DND-41 (cell line): ENCODE measurements at regions not wholly inside any gene's neighbourhood (a gene's known extent, or its start where the extent isn't known, plus 50 kb on each side); places are given as distances from the start of the nearest gene placed in this dataset.
"Not testable (repeated sequence)": the region's sequence is repeated elsewhere in the genome, so short reads cannot be mapped to it uniquely, and the experiment has no call there.

Source experiments
- ATAC-seq: fragments of 200-7000 bp; cut with Tn5 transposase; 3 replicates; pipeline ENCODE4 v1.9.1; 2021; ENCODE audit warnings: low read depth; ENCODE audit not compliant: insufficient read depth
- DNase-seq: peaks from one replicate; pipeline ENCODE4 v3.0.0-alpha.2; 2020
- H2AFZ ChIP-seq: 2 replicates; pipeline ENCODE4 v1.6.0; 2012; ENCODE audit warnings: low read depth, low read length
- H3K27ac ChIP-seq: 2 replicates; pipeline ENCODE4 v1.5.1; 2012; ENCODE audit warnings: low read length, inconsistent platforms
- H3K27me3 ChIP-seq: fragments of 200-600 bp; sonication (generic); 2 replicates; pipeline ENCODE4 v1.6.0; 2012; ENCODE audit warnings: low read length, mild to moderate bottlenecking, inconsistent platforms; ENCODE audit not compliant: insufficient read depth, poor library complexity
- H3K36me3 ChIP-seq: 2 replicates; pipeline ENCODE4 v1.5.1; 2012; ENCODE audit warnings: low read length, inconsistent platforms; ENCODE audit not compliant: insufficient read depth
- H3K4me1 ChIP-seq: 2 replicates; pipeline ENCODE4 v1.5.1; 2012; ENCODE audit warnings: mild to moderate bottlenecking, low read length; ENCODE audit not compliant: insufficient read depth
- H3K4me2 ChIP-seq: 2 replicates; pipeline ENCODE4 v1.6.0; 2012; ENCODE audit warnings: mild to moderate bottlenecking, moderate library complexity, low read length, inconsistent platforms; ENCODE audit not compliant: insufficient read depth
- H3K4me3 ChIP-seq, 2 experiments: fragments of 200-600 bp in 1 of 2; shearing (Covaris generic) in 1 of 2; 2 replicates each; pipeline ENCODE4 v1.5.1; 2012 to 2016; ENCODE audit warnings: inconsistent platforms in 2 of 2, low read length in 2 of 2, mild to moderate bottlenecking in 2 of 2, low read depth in 1 of 2, moderate library complexity in 1 of 2
- H3K79me2 ChIP-seq: 2 replicates; pipeline ENCODE4 v1.6.0; 2012; ENCODE audit warnings: low read length, inconsistent platforms; ENCODE audit not compliant: insufficient read depth
- H3K9ac ChIP-seq: 2 replicates; pipeline ENCODE4 v1.6.0; 2012; ENCODE audit warnings: low read depth, mild to moderate bottlenecking, inconsistent platforms, low read length, moderate library complexity
- H3K9me3 ChIP-seq: 2 replicates; pipeline ENCODE4 v1.5.1; 2012; ENCODE audit warnings: low read length, moderate library complexity, mild to moderate bottlenecking, inconsistent platforms; ENCODE audit not compliant: insufficient read depth, severe bottlenecking
- H4K20me1 ChIP-seq: 2 replicates; pipeline ENCODE4 v1.6.0; 2012; ENCODE audit warnings: low read length; ENCODE audit not compliant: insufficient read depth
- CTCF ChIP-seq: IDR thresholded peaks from 2 replicates; pipeline ENCODE4 v1.5.1; 2012; ENCODE audit warnings: borderline replicate concordance, low read length, moderate library complexity, mild to moderate bottlenecking; ENCODE audit not compliant: poor library complexity, severe bottlenecking; ENCODE audit errors: extremely low read depth
- EZH2 ChIP-seq: IDR thresholded peaks from 3 replicates; pipeline ENCODE4 v1.6.1; 2012; ENCODE audit warnings: borderline replicate concordance, low read depth, mild to moderate bottlenecking, moderate library complexity, low read length, inconsistent platforms; ENCODE audit not compliant: severe bottlenecking

- no peaks in the 10 kb centered on the region for H3K36me3 ChIP-seq
- no peaks in the 10 kb centered on the region for H3K4me1 ChIP-seq
- H3K27me3 ChIP-seq: no peaks in the 10 kb centered on the region
- H3K4me2 ChIP-seq: no peak overlapping the region
- H3K27ac ChIP-seq: no peak overlapping the region
- no peak overlapping the region for H2AFZ ChIP-seq
- H3K4me3 ChIP-seq: no peak overlapping the region
- H3K79me2 ChIP-seq: no peaks in the 10 kb centered on the region
- no peak overlapping the region for H3K9ac ChIP-seq
- no peaks in the 10 kb centered on the region for H3K9me3 ChIP-seq
- H4K20me1 ChIP-seq: no peaks in the 10 kb centered on the region
- no peak for ATAC-seq
- DNase-seq: no peak
- no peak for TF ChIP-seq CTCF
Observed at GRCh38 chr12:127150028-127150427, 1116.9 kb upstream of the TMEM132C start.

- TF ChIP-seq EZH2: no peak
- TF ChIP-seq CTCF: no peak
- H3K79me2 ChIP-seq: no peaks in the 10 kb centered on the region
- H4K20me1 ChIP-seq: no peaks in the 10 kb centered on the region
- H2AFZ ChIP-seq: no peak overlapping the region
- H3K27ac ChIP-seq: no peak overlapping the region
- DNase-seq (no peak), ATAC-seq (no peak)
- H3K4me1 ChIP-seq: no peaks in the 10 kb centered on the region
- no peaks in the 10 kb centered on the region for H3K9me3 ChIP-seq
- H3K36me3 ChIP-seq: no peaks in the 10 kb centered on the region
- no peaks in the 10 kb centered on the region for H3K27me3 ChIP-seq
- no peak overlapping the region for H3K4me3 ChIP-seq
- H3K4me2 ChIP-seq: no peak overlapping the region
- H3K9ac ChIP-seq: no peak overlapping the region
Observed at GRCh38 chr12:127150479-127150878, 1116.5 kb upstream of the TMEM132C start.

DNA sequence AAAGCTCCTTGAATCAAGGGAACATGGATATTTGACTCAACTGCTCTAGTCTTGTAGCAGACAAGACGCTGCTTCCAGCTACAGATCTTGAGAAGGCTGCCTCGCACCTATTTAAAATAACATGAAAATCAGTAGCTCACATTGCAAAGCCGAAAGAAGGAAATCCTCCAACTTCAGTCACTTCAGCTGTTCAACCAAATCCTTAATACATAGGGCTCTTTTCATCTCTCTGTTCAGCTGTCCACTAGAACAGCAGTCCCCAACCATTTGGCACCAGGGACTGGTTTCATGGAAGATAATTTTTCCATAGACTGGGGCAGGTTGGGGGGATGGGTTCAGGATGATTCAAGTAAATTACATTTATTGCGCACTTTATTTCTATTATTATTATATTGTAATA lies 1116.0 kb upstream of the TMEM132C start:
- H3K36me3 ChIP-seq: no peaks in the 10 kb centered on the region
- H2AFZ ChIP-seq: no peak overlapping the region
- H3K4me3 ChIP-seq: no peak overlapping the region
- DNase-seq (no peak), ATAC-seq (no peak)
- H3K27ac ChIP-seq: no peak overlapping the region
- H3K9me3 ChIP-seq: no peaks in the 10 kb centered on the region
- no peaks in the 10 kb centered on the region for H3K4me1 ChIP-seq
- no peak overlapping the region for H3K9ac ChIP-seq
- TF ChIP-seq CTCF (no peak), EZH2 (no peak)
- no peaks in the 10 kb centered on the region for H4K20me1 ChIP-seq
- no peaks in the 10 kb centered on the region for H3K79me2 ChIP-seq
- no peak overlapping the region for H3K4me2 ChIP-seq
- no peaks in the 10 kb centered on the region for H3K27me3 ChIP-seq

DNA sequence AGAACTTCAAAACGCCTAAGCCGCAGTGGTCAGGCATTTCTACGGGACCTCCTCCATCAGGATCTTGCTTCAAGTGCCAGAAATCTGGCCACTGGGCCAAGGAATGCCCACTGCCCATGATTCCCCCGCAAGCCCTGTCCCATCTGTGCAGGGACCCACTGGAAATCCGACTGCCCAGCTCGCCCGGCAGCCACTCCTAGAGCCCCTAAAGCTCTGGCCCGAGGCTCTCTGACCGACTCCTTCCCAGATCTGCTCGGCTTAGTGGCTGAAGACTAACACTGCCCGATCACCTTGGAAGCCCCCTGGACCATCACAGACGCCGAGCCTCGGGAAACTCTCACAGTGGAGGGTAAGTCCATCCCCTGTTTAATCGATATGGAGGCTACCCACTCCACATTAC lies 1113.0 kb upstream of the TMEM132C start:
- Histone ChIP-seq H3K27ac (no peak overlapping the region), H3K79me2 (no peaks in the 10 kb centered on the region), H3K4me2 (no peak overlapping the region), H3K9me3 (no peaks in the 10 kb centered on the region), H3K36me3 (no peaks in the 10 kb centered on the region), H3K9ac (no peak overlapping the region), H3K4me1 (no peaks in the 10 kb centered on the region), H4K20me1 (no peaks in the 10 kb centered on the region), H3K27me3 (no peaks in the 10 kb centered on the region), H3K4me3 (no peak overlapping the region), H2AFZ (no peak overlapping the region)
- DNase-seq (no peak), ATAC-seq (no peak)
- TF ChIP-seq EZH2 (no peak), CTCF (no peak)

- not testable (repeated sequence) for H3K36me3 ChIP-seq, H3K9me3 ChIP-seq, H4K20me1 ChIP-seq, H3K9ac ChIP-seq, H3K27ac ChIP-seq, H3K79me2 ChIP-seq, DNase-seq, H3K4me1 ChIP-seq, H3K4me2 ChIP-seq, H3K4me3 ChIP-seq, H3K27me3 ChIP-seq, H2AFZ ChIP-seq, ATAC-seq
Observed at GRCh38 chr12:127154830-127155229, 1112.1 kb upstream of the TMEM132C start.
